HepG2 (cell line): ENCODE measurements at regions not wholly inside any gene's neighbourhood (a gene's known extent, or its start where the extent isn't known, plus 50 kb on each side); places are given as distances from the start of the nearest gene placed in this dataset.

Experiments used
- ATAC-seq: fragments of 200-7000 bp; cut with Tn5 transposase; 3 replicates; pipeline ENCODE4 v1.9.1; 2020; ENCODE audit warnings: mild to moderate bottlenecking, moderate library complexity
- BruUV-seq: library from RNA; stranded (reverse); fragments of 400-500 nt; replicated peaks from 2 replicates; lab custom pipeline; 2021; lab: Mats Ljungman, UMichigan
- CTCF ChIA-PET: fragments of 300-600 bp; formaldehyde crosslinking; extraction: SDS; loops from one replicate; lab custom pipeline; 2021; ENCODE audit warnings: low total read pairs, inconsistent platforms, low intra/inter-chr PET ratio; lab: Yijun Ruan, JAX
- POLR2A ChIA-PET: fragments of 350-600 bp; sonication (Branson Sonifier 250); formaldehyde crosslinking; loops from one replicate; lab custom pipeline; 2020; ENCODE audit warnings: antibody characterized with exemption, inconsistent platforms; lab: Yijun Ruan, JAX
- DNase-seq: peaks from one replicate; pipeline ENCODE4 v3.0.0-alpha.2; 2015; ENCODE audit warnings: low spot score
- FAIRE-seq: peaks from 3 replicates; lab custom pipeline; 2011; peaks lifted over from hg19 to GRCh38; lab: Jason Lieb, UNC
- H2AFZ ChIP-seq: one replicate; pipeline ENCODE4 v1.6.1; 2011; ENCODE audit warnings: low read length, inconsistent platforms
- H3K27ac ChIP-seq: fragments of 300-600 bp; 3 replicates; pipeline ENCODE4 v1.8.0; 2011; ENCODE audit warnings: mixed run types, mild to moderate bottlenecking, mixed read lengths, low read length, inconsistent platforms; ENCODE audit not compliant: insufficient read depth; ENCODE audit errors: extremely low read length
- H3K27me3 ChIP-seq, 2 experiments: fragments of 200-600 bp in 1 of 2; 2 replicates in 1 of 2; 3 replicates in 1 of 2; pipeline versions ENCODE4 v1.6.0 to v1.8.0; 2011; ENCODE audit warnings: low read length in 2 of 2, mild to moderate bottlenecking in 2 of 2, moderate library complexity in 2 of 2, inconsistent platforms in 1 of 2; ENCODE audit not compliant: insufficient read depth in 2 of 2, control insufficient read depth in 1 of 2
- H3K36me3 ChIP-seq, 2 experiments: fragments of 200-600 bp in 1 of 2; replicated peaks in 1 of 2; 2 replicates in 1 of 2; 3 replicates in 1 of 2; pipeline versions ENCODE4 v1.5.1 to v1.8.0; 2011; ENCODE audit warnings: low read length in 2 of 2, inconsistent platforms in 1 of 2; ENCODE audit not compliant: insufficient read depth in 2 of 2, control insufficient read depth in 1 of 2
- H3K4me1 ChIP-seq: 2 replicates; pipeline ENCODE4 v1.5.1; 2012; ENCODE audit warnings: low read length, inconsistent platforms; ENCODE audit not compliant: insufficient read depth
- H3K4me2 ChIP-seq: 2 replicates; pipeline ENCODE4 v1.6.0; 2011; ENCODE audit warnings: low read depth, low read length, inconsistent platforms
- H3K4me3 ChIP-seq, 3 experiments: fragments of 200-600 bp in 1 of 3; sonication (generic), shearing (Covaris generic) in 1 of 3; replicated peaks in 1 of 3; 2 replicates each; pipeline ENCODE4 v1.5.1; 2011 to 2016; ENCODE audit warnings: low read length in 3 of 3, inconsistent platforms in 2 of 3, low read depth in 2 of 3, mild to moderate bottlenecking in 2 of 3, control low read depth in 1 of 3, mixed read lengths in 1 of 3; ENCODE audit not compliant: insufficient read depth in 1 of 3
- H3K79me2 ChIP-seq: one replicate; pipeline ENCODE4 v1.6.1; 2011; ENCODE audit warnings: low read length, inconsistent platforms; ENCODE audit not compliant: insufficient read depth
- H3K9ac ChIP-seq: 2 replicates; pipeline ENCODE4 v1.6.0; 2011; ENCODE audit warnings: mild to moderate bottlenecking, low read depth, low read length, inconsistent platforms; ENCODE audit not compliant: insufficient read depth
- H3K9me3 ChIP-seq: 2 replicates; pipeline ENCODE4 v1.5.1; 2012; ENCODE audit warnings: mild to moderate bottlenecking, low read length
- H4K20me1 ChIP-seq: 2 replicates; pipeline ENCODE4 v1.6.0; 2011; ENCODE audit warnings: inconsistent platforms, mild to moderate bottlenecking, low read length, moderate library complexity; ENCODE audit not compliant: insufficient read depth
- DPF2 ChIP-seq: sonication (generic); formaldehyde crosslinking; IDR thresholded peaks from 2 replicates; pipeline ENCODE4 v1.4.0; 2020; ENCODE audit warnings: mild to moderate bottlenecking, low read depth, missing genetic modification reagents, borderline replicate concordance
- MAFF ChIP-seq: IDR thresholded peaks from 2 replicates; pipeline ENCODE4 v1.6.1; 2011; ENCODE audit warnings: low read depth, low read length, improper control_type of control experiment
- MAFK ChIP-seq, 2 experiments: IDR thresholded peaks in 1 of 2; conservative IDR thresholded peaks in 1 of 2; 2 replicates each; pipeline ENCODE4 v1.6.1; 2011; ENCODE audit warnings: improper control_type of control experiment in 2 of 2, low read length in 2 of 2
- MED1 ChIP-seq: sonication (generic); formaldehyde crosslinking; IDR thresholded peaks from 2 replicates; pipeline ENCODE4 v1.4.0; 2020; ENCODE audit warnings: missing genetic modification reagents
- PRMT3 ChIP-seq: sonication (generic); formaldehyde crosslinking; IDR thresholded peaks from 2 replicates; pipeline ENCODE4 v1.8.1; 2022; ENCODE audit warnings: low read depth, mild to moderate bottlenecking, moderate library complexity, missing genetic modification reagents, borderline replicate concordance
- RAD21 ChIP-seq: fragments of 450-650 bp; formaldehyde crosslinking; IDR thresholded peaks from 2 replicates; pipeline ENCODE4 v1.5.0; 2020; ENCODE audit warnings: mild to moderate bottlenecking
- ZNF468 ChIP-seq: sonication (generic); formaldehyde crosslinking; IDR thresholded peaks from 2 replicates; pipeline ENCODE4 v1.8.0; 2022; ENCODE audit warnings: mild to moderate bottlenecking, moderate library complexity, missing genetic modification reagents
- WGBS: methylation state at CpG from one replicate; pipeline ENCODE4 v1.1.6; 2017; ENCODE audit warnings: low lambda C conversion rate; 5-methylcytosine and 5-hydroxymethylcytosine counted together
- in situ Hi-C: cut with HindIII; loops from 2 replicates; pipeline ENCODE4 v1.10.0; 2017; ENCODE audit warnings: low pct_unique_long_range_greater_than_20kb; ENCODE audit not compliant: extremely low pct_ligation_motif_present
- intact Hi-C: fragments of 100-400 bp; cut with micrococcal nuclease; formaldehyde crosslinking; loops from one replicate; pipeline ENCODE4 v1.10.0; 2022; ENCODE audit not compliant: unreplicated experiment
- TF ChIP-seq, protein P1 (sequence below): sonication (generic); formaldehyde crosslinking; IDR thresholded peaks from 2 replicates; pipeline ENCODE4 v1.5.0; 2020; ENCODE audit warnings: mild to moderate bottlenecking, missing genetic modification reagents
- TF ChIP-seq, protein P2 (sequence below): IDR thresholded peaks from 2 replicates; pipeline ENCODE4 v1.6.1; 2016; ENCODE audit warnings: low read depth, missing genetic modification reagents, missing compliant biosample characterization

GRCh38 chr16:9409560-9410493 is 318.4 kb downstream of the HAPSTR1 start:
- H3K79me2 ChIP-seq: no peaks in the 10 kb centered on the region
- H3K27me3 ChIP-seq: peaks cover under 1 to 2% of the 10 kb centered on the region in 2 experiments; a peak in 1 of 5 replicates
- TF ChIP-seq PRMT3 (no peak), RAD21 (CRISPR knock-in tag) (no peak), ZNF468 (CRISPR knock-in tag) (no peak), MAFK (conservative IDR thresholded peaks at IDR 0.05 in 1 of 2, IDR thresholded peaks at IDR 0.05 in 1 of 2; ENCODE audit: low read length in 2 of 2) (peak in 1 of 2 experiments; percentile 48; a peak in 2 of 4 replicates), DPF2 (no peak), MED1 (no peak), MAFF (peak; percentile 42; the same call in 1 of the 2 replicates)
- TF ChIP-seq, protein P1, sequence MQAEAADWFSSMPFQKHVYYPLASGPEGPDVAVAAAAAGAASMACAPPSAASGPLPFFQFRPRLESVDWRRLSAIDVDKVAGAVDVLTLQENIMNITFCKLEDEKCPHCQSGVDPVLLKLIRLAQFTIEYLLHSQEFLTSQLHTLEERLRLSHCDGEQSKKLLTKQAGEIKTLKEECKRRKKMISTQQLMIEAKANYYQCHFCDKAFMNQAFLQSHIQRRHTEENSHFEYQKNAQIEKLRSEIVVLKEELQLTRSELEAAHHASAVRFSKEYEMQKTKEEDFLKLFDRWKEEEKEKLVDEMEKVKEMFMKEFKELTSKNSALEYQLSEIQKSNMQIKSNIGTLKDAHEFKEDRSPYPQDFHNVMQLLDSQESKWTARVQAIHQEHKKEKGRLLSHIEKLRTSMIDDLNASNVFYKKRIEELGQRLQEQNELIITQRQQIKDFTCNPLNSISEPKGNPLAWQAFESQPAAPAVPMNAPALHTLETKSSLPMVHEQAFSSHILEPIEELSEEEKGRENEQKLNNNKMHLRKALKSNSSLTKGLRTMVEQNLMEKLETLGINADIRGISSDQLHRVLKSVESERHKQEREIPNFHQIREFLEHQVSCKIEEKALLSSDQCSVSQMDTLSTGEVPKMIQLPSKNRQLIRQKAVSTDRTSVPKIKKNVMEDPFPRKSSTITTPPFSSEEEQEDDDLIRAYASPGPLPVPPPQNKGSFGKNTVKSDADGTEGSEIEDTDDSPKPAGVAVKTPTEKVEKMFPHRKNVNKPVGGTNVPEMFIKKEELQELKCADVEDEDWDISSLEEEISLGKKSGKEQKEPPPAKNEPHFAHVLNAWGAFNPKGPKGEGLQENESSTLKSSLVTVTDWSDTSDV (CRISPR knock-in tag): no peak
- TF ChIP-seq, protein P2, sequence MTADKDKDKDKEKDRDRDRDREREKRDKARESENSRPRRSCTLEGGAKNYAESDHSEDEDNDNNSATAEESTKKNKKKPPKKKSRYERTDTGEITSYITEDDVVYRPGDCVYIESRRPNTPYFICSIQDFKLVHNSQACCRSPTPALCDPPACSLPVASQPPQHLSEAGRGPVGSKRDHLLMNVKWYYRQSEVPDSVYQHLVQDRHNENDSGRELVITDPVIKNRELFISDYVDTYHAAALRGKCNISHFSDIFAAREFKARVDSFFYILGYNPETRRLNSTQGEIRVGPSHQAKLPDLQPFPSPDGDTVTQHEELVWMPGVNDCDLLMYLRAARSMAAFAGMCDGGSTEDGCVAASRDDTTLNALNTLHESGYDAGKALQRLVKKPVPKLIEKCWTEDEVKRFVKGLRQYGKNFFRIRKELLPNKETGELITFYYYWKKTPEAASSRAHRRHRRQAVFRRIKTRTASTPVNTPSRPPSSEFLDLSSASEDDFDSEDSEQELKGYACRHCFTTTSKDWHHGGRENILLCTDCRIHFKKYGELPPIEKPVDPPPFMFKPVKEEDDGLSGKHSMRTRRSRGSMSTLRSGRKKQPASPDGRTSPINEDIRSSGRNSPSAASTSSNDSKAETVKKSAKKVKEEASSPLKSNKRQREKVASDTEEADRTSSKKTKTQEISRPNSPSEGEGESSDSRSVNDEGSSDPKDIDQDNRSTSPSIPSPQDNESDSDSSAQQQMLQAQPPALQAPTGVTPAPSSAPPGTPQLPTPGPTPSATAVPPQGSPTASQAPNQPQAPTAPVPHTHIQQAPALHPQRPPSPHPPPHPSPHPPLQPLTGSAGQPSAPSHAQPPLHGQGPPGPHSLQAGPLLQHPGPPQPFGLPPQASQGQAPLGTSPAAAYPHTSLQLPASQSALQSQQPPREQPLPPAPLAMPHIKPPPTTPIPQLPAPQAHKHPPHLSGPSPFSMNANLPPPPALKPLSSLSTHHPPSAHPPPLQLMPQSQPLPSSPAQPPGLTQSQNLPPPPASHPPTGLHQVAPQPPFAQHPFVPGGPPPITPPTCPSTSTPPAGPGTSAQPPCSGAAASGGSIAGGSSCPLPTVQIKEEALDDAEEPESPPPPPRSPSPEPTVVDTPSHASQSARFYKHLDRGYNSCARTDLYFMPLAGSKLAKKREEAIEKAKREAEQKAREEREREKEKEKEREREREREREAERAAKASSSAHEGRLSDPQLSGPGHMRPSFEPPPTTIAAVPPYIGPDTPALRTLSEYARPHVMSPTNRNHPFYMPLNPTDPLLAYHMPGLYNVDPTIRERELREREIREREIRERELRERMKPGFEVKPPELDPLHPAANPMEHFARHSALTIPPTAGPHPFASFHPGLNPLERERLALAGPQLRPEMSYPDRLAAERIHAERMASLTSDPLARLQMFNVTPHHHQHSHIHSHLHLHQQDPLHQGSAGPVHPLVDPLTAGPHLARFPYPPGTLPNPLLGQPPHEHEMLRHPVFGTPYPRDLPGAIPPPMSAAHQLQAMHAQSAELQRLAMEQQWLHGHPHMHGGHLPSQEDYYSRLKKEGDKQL: no peak
- ATAC-seq (no peak), DNase-seq (no peak), FAIRE-seq (no peak)
- no TSS peak for BruUV-seq
- H3K9me3 ChIP-seq: no peaks in the 10 kb centered on the region
- H3K4me1 ChIP-seq: no peaks in the 10 kb centered on the region
- H3K27ac ChIP-seq: no peak overlapping the region
- in situ Hi-C loops (no loop called here), intact Hi-C loops (no loop called here)
- H3K9ac ChIP-seq: no peak overlapping the region
- H3K4me3 ChIP-seq: no peak overlapping the region
- no peak overlapping the region for H3K4me2 ChIP-seq
- H4K20me1 ChIP-seq: no peaks in the 10 kb centered on the region
- H2AFZ ChIP-seq: no peak overlapping the region
- ChIA-PET CTCF (no interaction called here), POLR2A (no interaction called here)
- 29% methylated on average over 10 of the region's 10 CpGs for WGBS
- H3K36me3 ChIP-seq: no peaks in the 10 kb centered on the region
